Activated CD4-positive, alpha-beta memory T cell treated with anti-CD3 and anti-CD28 coated beads, Interleukin-2, amount 10 ng/mL, durations not matched to agents 7 days and 5 days (primary cell): ENCODE measurements at regions not wholly inside any gene's neighbourhood (a gene's known extent, or its start where the extent isn't known, plus 50 kb on each side); places are given as distances from the start of the nearest gene placed in this dataset.

Source experiments
- CTCF ChIA-PET: fragments of 350-600 bp; sonication (Branson Sonifier 250); formaldehyde crosslinking; loops from one replicate; lab custom pipeline; 2021; ENCODE audit warnings: antibody characterized with exemption, inconsistent platforms; lab: Charles Lee
- POLR2A ChIA-PET: fragments of 350-600 bp; sonication (Branson Sonifier 250); formaldehyde crosslinking; loops from one replicate; lab custom pipeline; 2021; ENCODE audit warnings: antibody characterized with exemption; lab: Charles Lee
- DNase-seq: peaks from one replicate; pipeline ENCODE4 v3.0.0-alpha.2; 2020
- H3K27ac Mint-ChIP-seq: one replicate; pipeline ENCODE4 v1.8.0; 2021; ENCODE audit warnings: mild to moderate bottlenecking, mixed read lengths
- H3K27me3 Mint-ChIP-seq: one replicate; pipeline ENCODE4 v1.8.0; 2021; ENCODE audit warnings: mixed read lengths
- H3K36me3 Mint-ChIP-seq: one replicate; pipeline ENCODE4 v1.8.0; 2021; ENCODE audit warnings: low read depth, mixed read lengths
- H3K4me1 Mint-ChIP-seq: one replicate; pipeline ENCODE4 v1.8.0; 2021; ENCODE audit warnings: mixed read lengths
- H3K4me3 Mint-ChIP-seq: one replicate; pipeline ENCODE4 v1.8.0; 2021; ENCODE audit warnings: mild to moderate bottlenecking, mixed read lengths
- H3K9me3 Mint-ChIP-seq: one replicate; pipeline ENCODE4 v1.8.0; 2021; ENCODE audit warnings: mixed read lengths

- ChIA-PET CTCF (interaction anchor here (0.5 kb wide), 1 partner anchor 247 kb away, joined by 5 read pairs; no protein-coding TSS in a partner anchor), POLR2A (no interaction called here)
- no peaks in the 10 kb centered on the region for H3K36me3 Mint-ChIP-seq
- no peak for DNase-seq
- no peak overlapping the region for H3K27ac Mint-ChIP-seq
- no peak overlapping the region for H3K4me3 Mint-ChIP-seq
- H3K9me3 Mint-ChIP-seq: no peaks in the 10 kb centered on the region
- no peaks in the 10 kb centered on the region for H3K4me1 Mint-ChIP-seq
- H3K27me3 Mint-ChIP-seq: peaks cover 3% of the 10 kb centered on the region
Measured at GRCh38 chr20:10134176-10134575, 84.5 kb upstream of the SNAP25 start.

GRCh38 chr20:10135438-10135837 lies 83.2 kb upstream of the SNAP25 start:
- no peak overlapping the region for H3K27ac Mint-ChIP-seq
- H3K4me1 Mint-ChIP-seq: no peaks in the 10 kb centered on the region
- ChIA-PET CTCF (no interaction called here), POLR2A (no interaction called here)
- no peaks in the 10 kb centered on the region for H3K36me3 Mint-ChIP-seq
- peaks cover 3% of the 10 kb centered on the region for H3K27me3 Mint-ChIP-seq
- H3K4me3 Mint-ChIP-seq: no peak overlapping the region
- no peak for DNase-seq
- H3K9me3 Mint-ChIP-seq: no peaks in the 10 kb centered on the region

GRCh38 chr20:10137032-10137431 lies 81.6 kb upstream of the SNAP25 start:
- H3K27me3 Mint-ChIP-seq: peaks cover 3% of the 10 kb centered on the region
- no peak for DNase-seq
- no peaks in the 10 kb centered on the region for H3K9me3 Mint-ChIP-seq
- CTCF ChIA-PET: no interaction called here
- no peak overlapping the region for H3K4me3 Mint-ChIP-seq
- POLR2A ChIA-PET: no interaction called here
- H3K27ac Mint-ChIP-seq: no peak overlapping the region
- H3K4me1 Mint-ChIP-seq: no peaks in the 10 kb centered on the region
- no peaks in the 10 kb centered on the region for H3K36me3 Mint-ChIP-seq

DNA sequence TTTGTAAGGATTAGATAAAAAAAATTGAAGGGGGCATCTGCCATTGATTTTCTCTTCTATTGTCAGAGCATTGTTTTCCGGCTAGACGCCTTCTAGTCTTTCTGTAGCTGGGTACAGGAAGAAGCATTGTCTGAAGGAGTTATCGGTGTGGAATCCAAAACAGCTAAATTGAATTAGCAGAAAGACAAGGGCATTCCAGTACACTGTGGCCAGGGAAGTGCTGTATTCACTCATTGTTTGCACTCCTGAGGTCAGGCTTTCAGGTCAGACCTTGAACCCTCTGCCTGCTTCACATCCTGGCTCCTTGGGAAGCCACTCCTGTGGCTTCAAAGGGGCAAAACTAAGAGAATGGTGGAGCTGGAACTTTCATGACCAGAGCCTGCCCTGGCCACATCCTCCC lies 81.1 kb upstream of the SNAP25 start:
- Mint-ChIP-seq H3K27me3 (peaks cover 3% of the 10 kb centered on the region), H3K36me3 (no peaks in the 10 kb centered on the region), H3K4me3 (no peak overlapping the region), H3K9me3 (no peaks in the 10 kb centered on the region), H3K27ac (no peak overlapping the region), H3K4me1 (no peaks in the 10 kb centered on the region)
- DNase-seq: no peak
- CTCF ChIA-PET: no interaction called here
- POLR2A ChIA-PET: no interaction called here

DNA sequence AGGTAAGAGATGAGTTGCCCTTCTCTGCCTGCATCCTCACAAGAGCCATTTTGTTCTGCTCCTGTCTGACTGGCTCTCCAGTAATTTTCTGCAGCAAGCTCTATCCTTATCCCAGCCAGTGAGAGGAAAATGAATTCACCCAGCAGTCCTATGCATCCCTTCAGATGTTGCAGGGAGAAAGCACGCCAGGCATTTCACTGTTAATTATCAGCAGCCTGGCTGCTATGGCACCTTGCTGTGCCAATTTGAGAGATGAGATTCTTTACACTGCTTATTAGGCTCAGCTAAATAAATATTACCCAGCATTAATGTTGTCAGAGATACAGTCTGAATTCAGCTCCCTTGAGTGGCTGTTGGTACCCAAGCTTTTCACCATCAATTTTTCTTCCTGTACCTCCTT lies 61.1 kb upstream of the SNAP25 start:
- ChIA-PET POLR2A (no interaction called here), CTCF (no interaction called here)
- no peak overlapping the region for H3K4me3 Mint-ChIP-seq
- peaks cover 2% of the 10 kb centered on the region for H3K27me3 Mint-ChIP-seq
- H3K36me3 Mint-ChIP-seq: no peaks in the 10 kb centered on the region
- no peaks in the 10 kb centered on the region for H3K4me1 Mint-ChIP-seq
- no peak for DNase-seq
- no peak overlapping the region for H3K27ac Mint-ChIP-seq
- peaks cover 4% of the 10 kb centered on the region for H3K9me3 Mint-ChIP-seq

- Mint-ChIP-seq H3K27ac (no peak overlapping the region), H3K4me3 (no peak overlapping the region), H3K27me3 (peaks cover 11% of the 10 kb centered on the region), H3K4me1 (no peaks in the 10 kb centered on the region), H3K36me3 (no peaks in the 10 kb centered on the region), H3K9me3 (peaks cover 2% of the 10 kb centered on the region)
- ChIA-PET CTCF (no interaction called here), POLR2A (no interaction called here)
- no peak for DNase-seq
Measured at GRCh38 chr20:10167040-10167439, 51.6 kb upstream of the SNAP25 start.

DNA sequence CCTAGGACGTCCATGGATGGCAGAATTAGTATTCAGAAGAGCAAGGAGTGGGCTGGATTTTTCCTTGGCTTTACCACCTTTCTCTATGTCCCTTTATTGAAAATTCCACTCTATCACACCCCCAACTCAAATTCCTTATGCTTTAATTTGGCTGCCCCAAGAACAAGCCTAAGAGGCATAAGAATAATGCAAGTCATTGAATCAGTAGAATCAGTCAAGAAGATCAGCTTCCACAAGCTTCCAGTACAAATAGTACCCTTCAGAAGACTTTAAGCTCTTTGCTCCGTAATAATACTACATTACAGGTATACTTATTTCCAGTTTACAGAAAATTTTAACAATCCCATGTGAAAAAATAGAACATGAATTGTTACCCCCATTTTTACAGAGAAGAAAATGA lies 51.0 kb upstream of the SNAP25 start:
- no peak overlapping the region for H3K27ac Mint-ChIP-seq
- ChIA-PET POLR2A (no interaction called here), CTCF (no interaction called here)
- no peak overlapping the region for H3K4me3 Mint-ChIP-seq
- H3K27me3 Mint-ChIP-seq: peaks cover 14% of the 10 kb centered on the region
- no peaks in the 10 kb centered on the region for H3K36me3 Mint-ChIP-seq
- H3K4me1 Mint-ChIP-seq: peaks cover 3% of the 10 kb centered on the region
- H3K9me3 Mint-ChIP-seq: peaks cover 2% of the 10 kb centered on the region
- DNase-seq: no peak
